HepG2 (cell line): ENCODE measurements at regions not wholly inside any gene's neighbourhood (a gene's known extent, or its start where the extent isn't known, plus 50 kb on each side); places are given as distances from the start of the nearest gene placed in this dataset.

ENCODE experiments used
- ATAC-seq: fragments of 200-7000 bp; cut with Tn5 transposase; 3 replicates; pipeline ENCODE4 v1.9.1; 2020; ENCODE audit warnings: mild to moderate bottlenecking, moderate library complexity
- BruUV-seq: library from RNA; stranded (reverse); fragments of 400-500 nt; replicated peaks from 2 replicates; lab custom pipeline; 2021; lab: Mats Ljungman, UMichigan
- CTCF ChIA-PET: fragments of 300-600 bp; formaldehyde crosslinking; extraction: SDS; loops from one replicate; lab custom pipeline; 2021; ENCODE audit warnings: low total read pairs, inconsistent platforms, low intra/inter-chr PET ratio; lab: Yijun Ruan, JAX
- POLR2A ChIA-PET: fragments of 350-600 bp; sonication (Branson Sonifier 250); formaldehyde crosslinking; loops from one replicate; lab custom pipeline; 2020; ENCODE audit warnings: antibody characterized with exemption, inconsistent platforms; lab: Yijun Ruan, JAX
- DNase-seq: peaks from one replicate; pipeline ENCODE4 v3.0.0-alpha.2; 2015; ENCODE audit warnings: low spot score
- FAIRE-seq: peaks from 3 replicates; lab custom pipeline; 2011; peaks lifted over from hg19 to GRCh38; lab: Jason Lieb, UNC
- H2AFZ ChIP-seq: one replicate; pipeline ENCODE4 v1.6.1; 2011; ENCODE audit warnings: low read length, inconsistent platforms
- H3K27ac ChIP-seq: fragments of 300-600 bp; 3 replicates; pipeline ENCODE4 v1.8.0; 2011; ENCODE audit warnings: mixed run types, mild to moderate bottlenecking, mixed read lengths, low read length, inconsistent platforms; ENCODE audit not compliant: insufficient read depth; ENCODE audit errors: extremely low read length
- H3K27me3 ChIP-seq, 2 experiments: fragments of 200-600 bp in 1 of 2; 2 replicates in 1 of 2; 3 replicates in 1 of 2; pipeline versions ENCODE4 v1.6.0 to v1.8.0; 2011; ENCODE audit warnings: low read length in 2 of 2, mild to moderate bottlenecking in 2 of 2, moderate library complexity in 2 of 2, inconsistent platforms in 1 of 2; ENCODE audit not compliant: insufficient read depth in 2 of 2, control insufficient read depth in 1 of 2
- H3K36me3 ChIP-seq, 2 experiments: fragments of 200-600 bp in 1 of 2; replicated peaks in 1 of 2; 2 replicates in 1 of 2; 3 replicates in 1 of 2; pipeline versions ENCODE4 v1.5.1 to v1.8.0; 2011; ENCODE audit warnings: low read length in 2 of 2, inconsistent platforms in 1 of 2; ENCODE audit not compliant: insufficient read depth in 2 of 2, control insufficient read depth in 1 of 2
- H3K4me1 ChIP-seq: 2 replicates; pipeline ENCODE4 v1.5.1; 2012; ENCODE audit warnings: low read length, inconsistent platforms; ENCODE audit not compliant: insufficient read depth
- H3K4me2 ChIP-seq: 2 replicates; pipeline ENCODE4 v1.6.0; 2011; ENCODE audit warnings: low read depth, low read length, inconsistent platforms
- H3K4me3 ChIP-seq, 3 experiments: fragments of 200-600 bp in 1 of 3; sonication (generic), shearing (Covaris generic) in 1 of 3; replicated peaks in 1 of 3; 2 replicates each; pipeline ENCODE4 v1.5.1; 2011 to 2016; ENCODE audit warnings: low read length in 3 of 3, inconsistent platforms in 2 of 3, low read depth in 2 of 3, mild to moderate bottlenecking in 2 of 3, control low read depth in 1 of 3, mixed read lengths in 1 of 3; ENCODE audit not compliant: insufficient read depth in 1 of 3
- H3K79me2 ChIP-seq: one replicate; pipeline ENCODE4 v1.6.1; 2011; ENCODE audit warnings: low read length, inconsistent platforms; ENCODE audit not compliant: insufficient read depth
- H3K9ac ChIP-seq: 2 replicates; pipeline ENCODE4 v1.6.0; 2011; ENCODE audit warnings: mild to moderate bottlenecking, low read depth, low read length, inconsistent platforms; ENCODE audit not compliant: insufficient read depth
- H3K9me3 ChIP-seq: 2 replicates; pipeline ENCODE4 v1.5.1; 2012; ENCODE audit warnings: mild to moderate bottlenecking, low read length
- H4K20me1 ChIP-seq: 2 replicates; pipeline ENCODE4 v1.6.0; 2011; ENCODE audit warnings: inconsistent platforms, mild to moderate bottlenecking, low read length, moderate library complexity; ENCODE audit not compliant: insufficient read depth
- HOXA9 ChIP-seq: sonication (generic); formaldehyde crosslinking; IDR thresholded peaks from 2 replicates; pipeline ENCODE4 v1.8.1; 2022; ENCODE audit warnings: missing genetic modification reagents, mild to moderate bottlenecking, moderate library complexity, borderline replicate concordance
- PPARG ChIP-seq: conservative IDR thresholded peaks from 2 replicates; pipeline ENCODE4 v1.6.1; 2016; ENCODE audit warnings: missing biosample characterization, missing genetic modification reagents
- PRDM15 ChIP-seq: sonication (generic); formaldehyde crosslinking; IDR thresholded peaks from 2 replicates; pipeline ENCODE4 v1.4.0; 2020; ENCODE audit warnings: missing genetic modification reagents
- SMAD1 ChIP-seq: sonication (generic); formaldehyde crosslinking; IDR thresholded peaks from 2 replicates; pipeline ENCODE4 v1.4.0; 2020; ENCODE audit warnings: missing genetic modification reagents, low read depth, mild to moderate bottlenecking, borderline replicate concordance
- TARDBP ChIP-seq: sonication (generic); formaldehyde crosslinking; IDR thresholded peaks from 2 replicates; pipeline ENCODE4 v1.8.0; 2022; ENCODE audit warnings: mild to moderate bottlenecking, missing genetic modification reagents
- ZFP36L2 ChIP-seq: sonication (generic); formaldehyde crosslinking; IDR thresholded peaks from 2 replicates; pipeline ENCODE4 v1.4.0; 2020; ENCODE audit warnings: missing genetic modification reagents
- ZNF292 ChIP-seq: sonication (generic); formaldehyde crosslinking; IDR thresholded peaks from 2 replicates; pipeline ENCODE4 v1.8.1; 2022; ENCODE audit warnings: mild to moderate bottlenecking, low read depth, missing genetic modification reagents, borderline replicate concordance
- ZNF710 ChIP-seq: sonication (generic); formaldehyde crosslinking; IDR thresholded peaks from 2 replicates; pipeline ENCODE4 v1.5.0; 2020; ENCODE audit warnings: mild to moderate bottlenecking, missing genetic modification reagents, borderline replicate concordance
- ZZZ3 ChIP-seq: sonication (generic); formaldehyde crosslinking; IDR thresholded peaks from 2 replicates; pipeline ENCODE4 v1.4.0; 2020; ENCODE audit warnings: missing genetic modification reagents, mild to moderate bottlenecking, borderline replicate concordance
- WGBS: methylation state at CpG from one replicate; pipeline ENCODE4 v1.1.6; 2017; ENCODE audit warnings: low lambda C conversion rate; 5-methylcytosine and 5-hydroxymethylcytosine counted together
- in situ Hi-C: cut with HindIII; loops from 2 replicates; pipeline ENCODE4 v1.10.0; 2017; ENCODE audit warnings: low pct_unique_long_range_greater_than_20kb; ENCODE audit not compliant: extremely low pct_ligation_motif_present
- intact Hi-C: fragments of 100-400 bp; cut with micrococcal nuclease; formaldehyde crosslinking; loops from one replicate; pipeline ENCODE4 v1.10.0; 2022; ENCODE audit not compliant: unreplicated experiment

- no peak for TF ChIP-seq PRDM15 (CRISPR knock-in tag)
Measured at GRCh38 chr2:155145758-155146229, 447.3 kb downstream of the KCNJ3 start (continued).

GRCh38 chr2:155141418-155141817 lies 442.9 kb downstream of the KCNJ3 start:
- in situ Hi-C loops: no loop called here
- Histone ChIP-seq H2AFZ (no peak overlapping the region), H4K20me1 (no peaks in the 10 kb centered on the region), H3K27me3 (no peaks in the 10 kb centered on the region), H3K9me3 (no peaks in the 10 kb centered on the region), H3K9ac (no peak overlapping the region), H3K79me2 (no peaks in the 10 kb centered on the region), H3K4me2 (no peak overlapping the region), H3K27ac (no peak overlapping the region)
- no TSS peak for BruUV-seq
- ATAC-seq (no peak), DNase-seq (no peak)
- CTCF ChIA-PET: no interaction called here
- 4% methylated on average over 3 of the region's 3 CpGs for WGBS
- TF ChIP-seq SMAD1 (CRISPR knock-in tag) (no peak), TARDBP (CRISPR knock-in tag) (no peak), ZNF710 (no peak), ZNF292 (CRISPR knock-in tag) (no peak), ZZZ3 (CRISPR knock-in tag) (no peak), ZFP36L2 (CRISPR knock-in tag) (no peak), PPARG (CRISPR knock-in tag) (no peak), HOXA9 (CRISPR knock-in tag) (no peak)
- TF ChIP-seq, all 625 proteins: peak for 0
- no peak for FAIRE-seq
- POLR2A ChIA-PET: no interaction called here
- intact Hi-C loops: no loop called here
- Histone ChIP-seq H3K36me3 (no peaks in the 10 kb centered on the region), H3K4me1 (no peaks in the 10 kb centered on the region), H3K4me3 (no peak overlapping the region)
